ENCODE measurements at regions not wholly inside any gene's neighbourhood (a gene's known extent, or its start where the extent isn't known, plus 50 kb on each side); places are given as distances from the start of the nearest gene placed in this dataset.

DNA sequence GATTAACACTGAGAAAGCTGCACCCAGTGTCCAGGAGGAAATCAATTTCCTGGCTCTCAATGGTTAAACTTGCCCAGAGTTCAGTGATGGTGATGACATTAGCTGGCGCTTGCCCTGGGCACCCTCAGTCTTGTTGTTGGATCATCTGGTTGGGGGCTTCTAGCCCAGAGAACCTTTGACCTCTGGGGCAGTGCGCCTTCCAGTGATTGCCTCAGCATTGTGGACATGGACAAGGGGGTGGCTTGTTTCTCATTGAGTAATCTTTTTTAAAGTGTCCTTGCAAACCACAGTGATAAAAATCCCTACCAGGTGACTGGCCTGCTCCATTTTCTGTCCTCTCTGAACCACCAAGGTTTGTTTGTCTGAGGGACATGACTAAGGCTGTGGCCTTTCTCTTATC lies 95.6 kb upstream of the USP9Y start:
- POLR2A ChIA-PET, result no interaction called here

GRCh38 chrY:12610861-12611260 lies 90.2 kb upstream of the USP9Y start:
- TF ChIP-seq, protein P1, sequence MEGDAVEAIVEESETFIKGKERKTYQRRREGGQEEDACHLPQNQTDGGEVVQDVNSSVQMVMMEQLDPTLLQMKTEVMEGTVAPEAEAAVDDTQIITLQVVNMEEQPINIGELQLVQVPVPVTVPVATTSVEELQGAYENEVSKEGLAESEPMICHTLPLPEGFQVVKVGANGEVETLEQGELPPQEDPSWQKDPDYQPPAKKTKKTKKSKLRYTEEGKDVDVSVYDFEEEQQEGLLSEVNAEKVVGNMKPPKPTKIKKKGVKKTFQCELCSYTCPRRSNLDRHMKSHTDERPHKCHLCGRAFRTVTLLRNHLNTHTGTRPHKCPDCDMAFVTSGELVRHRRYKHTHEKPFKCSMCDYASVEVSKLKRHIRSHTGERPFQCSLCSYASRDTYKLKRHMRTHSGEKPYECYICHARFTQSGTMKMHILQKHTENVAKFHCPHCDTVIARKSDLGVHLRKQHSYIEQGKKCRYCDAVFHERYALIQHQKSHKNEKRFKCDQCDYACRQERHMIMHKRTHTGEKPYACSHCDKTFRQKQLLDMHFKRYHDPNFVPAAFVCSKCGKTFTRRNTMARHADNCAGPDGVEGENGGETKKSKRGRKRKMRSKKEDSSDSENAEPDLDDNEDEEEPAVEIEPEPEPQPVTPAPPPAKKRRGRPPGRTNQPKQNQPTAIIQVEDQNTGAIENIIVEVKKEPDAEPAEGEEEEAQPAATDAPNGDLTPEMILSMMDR (IDR thresholded peaks at IDR 0.05; ENCODE audit: low read depth, low read length), result no peak
- CTCF ChIA-PET, result no interaction called here
- POLR2A ChIA-PET, result no interaction called here
- Histone ChIP-seq H3K4me3 (ENCODE audit: low read depth, low read length) (no peak overlapping the region), H3K27ac (ENCODE audit: low read depth, low read length) (no peak overlapping the region), H3K9me3 (ENCODE audit: control insufficient read depth, insufficient read depth, low read length) (no peaks in the 10 kb centered on the region), H3K27me3 (ENCODE audit: control insufficient read depth, insufficient read depth, low read length) (no peaks in the 10 kb centered on the region)
- DNase-seq (ENCODE audit: low read depth, low spot score), result no peak

More for the DNA sequence above, 95.6 kb upstream of the USP9Y start:
- CTCF ChIA-PET, result no interaction called here
- Histone ChIP-seq H3K4me3 (ENCODE audit: low read depth, low read length) (no peak overlapping the region), H3K27ac (ENCODE audit: low read depth, low read length) (no peak overlapping the region), H3K27me3 (ENCODE audit: control insufficient read depth, insufficient read depth, low read length) (no peaks in the 10 kb centered on the region), H3K9me3 (ENCODE audit: control insufficient read depth, insufficient read depth, low read length) (no peaks in the 10 kb centered on the region)
- no peak for DNase-seq (ENCODE audit: low read depth, low spot score)
- TF ChIP-seq, protein P1 (IDR thresholded peaks at IDR 0.05; ENCODE audit: low read depth, low read length), result no peak

DNA sequence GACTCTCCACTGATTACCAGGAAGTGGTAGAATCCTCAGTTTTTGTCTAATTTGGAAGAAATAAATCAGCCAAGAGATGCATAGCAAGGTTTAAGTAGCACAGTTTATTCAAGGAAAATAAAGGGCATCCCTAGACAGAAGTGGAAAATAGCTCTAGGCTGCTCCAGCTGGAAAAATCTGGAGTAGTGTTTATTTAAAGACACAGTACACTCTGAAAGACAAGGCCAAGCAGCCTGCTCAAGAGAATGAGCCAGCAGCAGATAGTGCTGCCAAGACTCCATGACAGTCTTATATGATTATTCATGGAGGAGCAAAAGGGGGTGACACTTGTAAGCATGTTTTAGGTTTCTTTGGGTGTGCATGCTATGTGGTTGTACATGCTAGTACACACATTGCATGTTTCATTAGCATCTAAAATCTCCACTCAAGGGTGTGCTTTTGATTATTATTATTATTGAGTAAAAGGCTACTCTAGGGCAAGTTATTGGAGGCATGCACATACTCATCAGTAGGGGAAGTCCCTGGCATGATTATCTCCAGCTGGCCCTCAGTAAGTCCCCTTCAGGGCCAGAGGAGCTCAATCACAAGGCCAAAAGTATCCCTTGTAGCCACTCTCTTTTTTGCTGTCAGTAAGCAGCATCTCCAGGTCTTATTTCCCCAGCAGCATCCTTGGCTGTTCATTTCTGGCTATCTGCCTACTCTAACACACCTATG lies 85.1 kb upstream of the USP9Y start:
- ChIA-PET CTCF (interaction anchor here (1.4 kb wide), 1 partner anchor 137 kb away, joined by 3 read pairs; no protein-coding TSS in a partner anchor), POLR2A (interaction anchor here (0.7 kb wide), 1 partner anchor 133 kb away, joined by 4 read pairs; no protein-coding TSS in a partner anchor)
- Histone ChIP-seq H3K9me3 (ENCODE audit: control insufficient read depth, insufficient read depth, low read length) (no peaks in the 10 kb centered on the region), H3K27me3 (ENCODE audit: control insufficient read depth, insufficient read depth, low read length) (no peaks in the 10 kb centered on the region), H3K27ac (ENCODE audit: low read depth, low read length) (no peak overlapping the region), H3K4me3 (ENCODE audit: low read depth, low read length) (no peak overlapping the region)
- TF ChIP-seq, protein P1 (IDR thresholded peaks at IDR 0.05; ENCODE audit: low read depth, low read length), result no peak
- DNase-seq (ENCODE audit: low read depth, low spot score), result no peak

DNA sequence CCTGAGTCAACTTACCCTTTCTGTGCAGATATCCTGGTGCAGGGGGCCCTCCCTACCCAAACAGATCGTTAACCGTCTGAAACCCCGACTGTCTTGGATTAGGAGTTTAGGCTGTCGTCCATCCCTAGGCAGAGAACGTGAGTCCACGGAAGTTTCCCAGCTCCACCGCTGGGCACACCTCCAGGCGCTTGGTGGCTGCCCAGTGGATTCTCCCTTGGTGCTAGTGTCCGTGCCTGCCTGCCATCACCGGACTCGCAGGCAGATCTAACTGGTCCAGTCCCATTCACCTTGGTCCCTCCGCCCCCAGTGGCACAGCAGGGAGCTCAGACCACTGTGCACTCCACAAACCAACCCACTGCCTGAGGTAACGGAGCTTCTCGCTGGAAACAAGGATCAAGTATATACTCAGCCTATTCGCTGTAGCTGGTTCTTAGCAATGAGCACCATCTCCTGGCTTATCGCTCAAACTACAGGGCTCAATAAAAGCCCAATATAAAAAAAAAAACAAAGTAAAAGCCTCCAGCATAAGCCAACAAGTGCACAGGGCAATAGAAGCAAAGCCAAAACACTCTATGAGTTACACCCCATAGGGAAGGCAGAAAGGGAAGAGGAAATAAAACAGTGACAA lies 79.5 kb upstream of the USP9Y start:
- H3K27me3 ChIP-seq (ENCODE audit: control insufficient read depth, insufficient read depth, low read length), result no peaks in the 10 kb centered on the region
- CTCF ChIA-PET, result interaction anchor here (0.6 to 6.7 kb wide), 6 partner anchors 9 to 190 kb away, joined by 3 to 85 read pairs (median 4); no protein-coding TSS in a partner anchor
- no peaks in the 10 kb centered on the region for H3K9me3 ChIP-seq (ENCODE audit: control insufficient read depth, insufficient read depth, low read length)
- POLR2A ChIA-PET, result no interaction called here
- no peak overlapping the region for H3K27ac ChIP-seq (ENCODE audit: low read depth, low read length)
- no peak for DNase-seq (ENCODE audit: low read depth, low spot score)
- TF ChIP-seq, protein P1 (IDR thresholded peaks at IDR 0.05; ENCODE audit: low read depth, low read length), result peak; percentile 70
- no peak overlapping the region for H3K4me3 ChIP-seq (ENCODE audit: low read depth, low read length)

GRCh38 chrY:12623204-12623603 lies 77.8 kb upstream of the USP9Y start:
- CTCF ChIA-PET, result interaction anchor here (1.6 to 6.7 kb wide), 2 partner anchors 22 to 144 kb away, joined by 3 to 85 read pairs; no protein-coding TSS in a partner anchor
- Histone ChIP-seq H3K27ac (ENCODE audit: low read depth, low read length) (no peak overlapping the region), H3K9me3 (ENCODE audit: control insufficient read depth, insufficient read depth, low read length) (no peaks in the 10 kb centered on the region), H3K27me3 (ENCODE audit: control insufficient read depth, insufficient read depth, low read length) (no peaks in the 10 kb centered on the region), H3K4me3 (ENCODE audit: low read depth, low read length) (no peak overlapping the region)
- POLR2A ChIA-PET, result no interaction called here
- DNase-seq (ENCODE audit: low read depth, low spot score), result no peak
- TF ChIP-seq, protein P1 (IDR thresholded peaks at IDR 0.05; ENCODE audit: low read depth, low read length), result no peak
